ENCODE measurements at regions not wholly inside any gene's neighbourhood (a gene's known extent, or its start where the extent isn't known, plus 50 kb on each side); places are given as distances from the start of the nearest gene placed in this dataset.

DNA sequence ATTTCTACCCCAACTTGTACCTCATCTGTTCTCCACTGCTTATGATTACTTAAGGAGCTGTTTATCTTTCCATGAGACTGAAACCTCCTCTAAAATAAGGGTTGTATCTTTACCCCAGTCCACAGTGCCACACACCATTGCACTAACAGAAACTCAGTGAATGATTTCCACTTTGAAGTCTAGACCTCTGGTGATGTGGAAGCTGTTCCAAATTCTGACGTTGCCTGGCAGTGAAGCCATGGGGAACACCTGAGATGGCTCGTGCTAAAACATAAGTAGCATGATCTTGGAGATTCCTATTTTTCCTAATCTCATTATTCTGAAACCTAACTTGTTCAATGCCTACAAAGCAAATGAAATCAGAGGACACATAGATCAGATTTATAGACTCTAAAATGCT, 583.2 kb downstream of the EBF1 start:
- TF ChIP-seq, protein P1, sequence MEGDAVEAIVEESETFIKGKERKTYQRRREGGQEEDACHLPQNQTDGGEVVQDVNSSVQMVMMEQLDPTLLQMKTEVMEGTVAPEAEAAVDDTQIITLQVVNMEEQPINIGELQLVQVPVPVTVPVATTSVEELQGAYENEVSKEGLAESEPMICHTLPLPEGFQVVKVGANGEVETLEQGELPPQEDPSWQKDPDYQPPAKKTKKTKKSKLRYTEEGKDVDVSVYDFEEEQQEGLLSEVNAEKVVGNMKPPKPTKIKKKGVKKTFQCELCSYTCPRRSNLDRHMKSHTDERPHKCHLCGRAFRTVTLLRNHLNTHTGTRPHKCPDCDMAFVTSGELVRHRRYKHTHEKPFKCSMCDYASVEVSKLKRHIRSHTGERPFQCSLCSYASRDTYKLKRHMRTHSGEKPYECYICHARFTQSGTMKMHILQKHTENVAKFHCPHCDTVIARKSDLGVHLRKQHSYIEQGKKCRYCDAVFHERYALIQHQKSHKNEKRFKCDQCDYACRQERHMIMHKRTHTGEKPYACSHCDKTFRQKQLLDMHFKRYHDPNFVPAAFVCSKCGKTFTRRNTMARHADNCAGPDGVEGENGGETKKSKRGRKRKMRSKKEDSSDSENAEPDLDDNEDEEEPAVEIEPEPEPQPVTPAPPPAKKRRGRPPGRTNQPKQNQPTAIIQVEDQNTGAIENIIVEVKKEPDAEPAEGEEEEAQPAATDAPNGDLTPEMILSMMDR (IDR thresholded peaks at IDR 0.05; ENCODE audit: insufficient read depth, low read length, poor library complexity, severe bottlenecking), result no peak
- no peak for TF ChIP-seq EZH2phosphoT487 (conservative IDR thresholded peaks at IDR 0.05; ENCODE audit: low read length)

Data from SU-DHL-6 (cell line).